ENCODE measurements at regions not wholly inside any gene's neighbourhood (a gene's known extent, or its start where the extent isn't known, plus 50 kb on each side); places are given as distances from the start of the nearest gene placed in this dataset.

GRCh38 chr13:40215747-40216146 lies 450.7 kb downstream of the FOXO1 start:
- Mint-ChIP-seq H3K9me3 (ENCODE audit: unreplicated experiment) (peaks cover 15% of the 10 kb centered on the region), H3K27me3 (ENCODE audit: unreplicated experiment) (peaks cover 32% of the 10 kb centered on the region), H3K4me1 (ENCODE audit: unreplicated experiment) (no peaks in the 10 kb centered on the region), H3K4me3 (ENCODE audit: unreplicated experiment) (no peak overlapping the region), H3K27ac (ENCODE audit: unreplicated experiment) (no peak overlapping the region), H3K36me3 (ENCODE audit: unreplicated experiment) (no peaks in the 10 kb centered on the region)
- TF ChIP-seq, protein P1, sequence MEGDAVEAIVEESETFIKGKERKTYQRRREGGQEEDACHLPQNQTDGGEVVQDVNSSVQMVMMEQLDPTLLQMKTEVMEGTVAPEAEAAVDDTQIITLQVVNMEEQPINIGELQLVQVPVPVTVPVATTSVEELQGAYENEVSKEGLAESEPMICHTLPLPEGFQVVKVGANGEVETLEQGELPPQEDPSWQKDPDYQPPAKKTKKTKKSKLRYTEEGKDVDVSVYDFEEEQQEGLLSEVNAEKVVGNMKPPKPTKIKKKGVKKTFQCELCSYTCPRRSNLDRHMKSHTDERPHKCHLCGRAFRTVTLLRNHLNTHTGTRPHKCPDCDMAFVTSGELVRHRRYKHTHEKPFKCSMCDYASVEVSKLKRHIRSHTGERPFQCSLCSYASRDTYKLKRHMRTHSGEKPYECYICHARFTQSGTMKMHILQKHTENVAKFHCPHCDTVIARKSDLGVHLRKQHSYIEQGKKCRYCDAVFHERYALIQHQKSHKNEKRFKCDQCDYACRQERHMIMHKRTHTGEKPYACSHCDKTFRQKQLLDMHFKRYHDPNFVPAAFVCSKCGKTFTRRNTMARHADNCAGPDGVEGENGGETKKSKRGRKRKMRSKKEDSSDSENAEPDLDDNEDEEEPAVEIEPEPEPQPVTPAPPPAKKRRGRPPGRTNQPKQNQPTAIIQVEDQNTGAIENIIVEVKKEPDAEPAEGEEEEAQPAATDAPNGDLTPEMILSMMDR (IDR thresholded peaks at IDR 0.05), result no peak
- no peak for DNase-seq (ENCODE audit: extremely low spot score, unreplicated experiment)

- H3K4me3 Mint-ChIP-seq (ENCODE audit: unreplicated experiment), result no peak overlapping the region
- DNase-seq (ENCODE audit: extremely low spot score, unreplicated experiment), result no peak
- peaks cover 2% of the 10 kb centered on the region for H3K4me1 Mint-ChIP-seq (ENCODE audit: unreplicated experiment)
- no peak overlapping the region for H3K27ac Mint-ChIP-seq (ENCODE audit: unreplicated experiment)
- H3K27me3 Mint-ChIP-seq (ENCODE audit: unreplicated experiment), result peaks cover 19% of the 10 kb centered on the region
- TF ChIP-seq, protein P1 (IDR thresholded peaks at IDR 0.05), result no peak
- H3K9me3 Mint-ChIP-seq (ENCODE audit: unreplicated experiment), result peaks cover 6% of the 10 kb centered on the region
- no peaks in the 10 kb centered on the region for H3K36me3 Mint-ChIP-seq (ENCODE audit: unreplicated experiment)
Measured at GRCh38 chr13:40217675-40218074, 448.8 kb downstream of the FOXO1 start.

GRCh38 chr13:40220299-40220935 lies 446.0 kb downstream of the FOXO1 start:
- Mint-ChIP-seq H3K27ac (ENCODE audit: unreplicated experiment) (no peak overlapping the region), H3K4me3 (ENCODE audit: unreplicated experiment) (no peak overlapping the region), H3K27me3 (ENCODE audit: unreplicated experiment) (peaks cover 11% of the 10 kb centered on the region), H3K4me1 (ENCODE audit: unreplicated experiment) (peaks cover 2% of the 10 kb centered on the region), H3K9me3 (ENCODE audit: unreplicated experiment) (no peaks in the 10 kb centered on the region), H3K36me3 (ENCODE audit: unreplicated experiment) (no peaks in the 10 kb centered on the region)
- DNase-seq (ENCODE audit: extremely low spot score, unreplicated experiment), result no peak
- TF ChIP-seq, protein P1 (IDR thresholded peaks at IDR 0.05), result no peak

GRCh38 chr13:40221131-40221459 lies 445.3 kb downstream of the FOXO1 start:
- H3K4me3 Mint-ChIP-seq (ENCODE audit: unreplicated experiment), result no peak overlapping the region
- H3K9me3 Mint-ChIP-seq (ENCODE audit: unreplicated experiment), result no peaks in the 10 kb centered on the region
- peaks cover 7% of the 10 kb centered on the region for H3K27me3 Mint-ChIP-seq (ENCODE audit: unreplicated experiment)
- TF ChIP-seq, protein P1 (IDR thresholded peaks at IDR 0.05), result no peak
- no peaks in the 10 kb centered on the region for H3K36me3 Mint-ChIP-seq (ENCODE audit: unreplicated experiment)
- H3K27ac Mint-ChIP-seq (ENCODE audit: unreplicated experiment), result no peak overlapping the region
- H3K4me1 Mint-ChIP-seq (ENCODE audit: unreplicated experiment), result peaks cover 2% of the 10 kb centered on the region
- DNase-seq (ENCODE audit: extremely low spot score, unreplicated experiment), result no peak

DNA sequence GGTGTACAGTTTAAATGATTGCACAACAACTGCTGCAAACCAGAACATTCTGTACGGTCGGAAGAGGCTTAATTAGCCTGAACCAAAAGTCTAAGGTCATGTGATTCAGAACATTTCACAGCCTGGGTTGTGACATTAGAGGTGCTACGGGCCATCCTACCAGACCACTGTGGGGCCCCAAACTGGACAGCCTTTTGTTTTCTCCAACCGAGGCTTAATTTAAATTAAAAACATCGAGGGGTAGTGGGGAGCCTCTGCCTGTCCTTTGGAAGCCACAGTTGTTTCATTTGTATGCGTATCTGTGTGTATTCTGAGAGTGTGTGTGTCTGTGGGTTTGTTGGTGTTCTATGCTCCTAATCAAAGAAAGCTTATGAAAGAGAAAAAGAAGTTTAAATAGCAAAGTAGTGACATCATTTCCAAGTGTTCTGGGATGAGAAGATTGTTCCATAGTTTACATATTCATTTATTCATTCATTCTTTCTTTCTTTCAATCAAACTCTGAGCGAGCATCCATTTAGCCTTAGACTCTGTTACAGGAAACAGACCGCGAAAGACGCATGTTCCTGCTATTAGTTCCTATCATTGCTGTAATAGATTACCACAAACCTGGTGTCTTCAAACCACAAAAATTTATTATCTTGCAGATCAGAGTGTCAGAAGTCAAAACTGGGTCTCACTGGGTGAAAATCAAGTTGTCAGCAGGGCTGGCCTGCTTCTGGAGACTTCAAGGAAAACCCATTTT lies 444.8 kb downstream of the FOXO1 start:
- Mint-ChIP-seq H3K9me3 (ENCODE audit: unreplicated experiment) (no peaks in the 10 kb centered on the region), H3K27ac (ENCODE audit: unreplicated experiment) (no peak overlapping the region), H3K4me1 (ENCODE audit: unreplicated experiment) (peaks cover 2% of the 10 kb centered on the region), H3K36me3 (ENCODE audit: unreplicated experiment) (no peaks in the 10 kb centered on the region), H3K4me3 (ENCODE audit: unreplicated experiment) (no peak overlapping the region), H3K27me3 (ENCODE audit: unreplicated experiment) (peaks cover 3% of the 10 kb centered on the region)
- DNase-seq (ENCODE audit: extremely low spot score, unreplicated experiment), result no peak
- TF ChIP-seq, protein P1 (IDR thresholded peaks at IDR 0.05), result no peak
